IMR-90 (cell line): ENCODE measurements at regions not wholly inside any gene's neighbourhood (a gene's known extent, or its start where the extent isn't known, plus 50 kb on each side); places are given as distances from the start of the nearest gene placed in this dataset.

Source experiments
- CTCF ChIP-seq: conservative IDR thresholded peaks from 2 replicates; pipeline ENCODE4 v1.5.1; 2012; ENCODE audit warnings: mild to moderate bottlenecking, low read depth, low read length, improper control_type of control experiment
- MAZ ChIP-seq: IDR thresholded peaks from 2 replicates; pipeline ENCODE4 v1.6.1; 2012; ENCODE audit warnings: low read depth, mild to moderate bottlenecking, low read length, improper control_type of control experiment, moderate library complexity, borderline replicate concordance
- POLR2A ChIP-seq: IDR thresholded peaks from 2 replicates; pipeline ENCODE4 v1.6.1; 2012; ENCODE audit warnings: mild to moderate bottlenecking, low read depth, low read length
- RFX5 ChIP-seq: IDR thresholded peaks from 2 replicates; pipeline ENCODE4 v1.8.0; 2012; ENCODE audit warnings: low read depth, mild to moderate bottlenecking, low read length, moderate library complexity
- TF ChIP-seq, protein P1 (sequence below): fragments of 150-350 bp; IDR thresholded peaks from 2 replicates; pipeline ENCODE4 v1.6.1; 2017; ENCODE audit warnings: mild to moderate bottlenecking, antibody characterized with exemption, low read length, low read depth

DNA sequence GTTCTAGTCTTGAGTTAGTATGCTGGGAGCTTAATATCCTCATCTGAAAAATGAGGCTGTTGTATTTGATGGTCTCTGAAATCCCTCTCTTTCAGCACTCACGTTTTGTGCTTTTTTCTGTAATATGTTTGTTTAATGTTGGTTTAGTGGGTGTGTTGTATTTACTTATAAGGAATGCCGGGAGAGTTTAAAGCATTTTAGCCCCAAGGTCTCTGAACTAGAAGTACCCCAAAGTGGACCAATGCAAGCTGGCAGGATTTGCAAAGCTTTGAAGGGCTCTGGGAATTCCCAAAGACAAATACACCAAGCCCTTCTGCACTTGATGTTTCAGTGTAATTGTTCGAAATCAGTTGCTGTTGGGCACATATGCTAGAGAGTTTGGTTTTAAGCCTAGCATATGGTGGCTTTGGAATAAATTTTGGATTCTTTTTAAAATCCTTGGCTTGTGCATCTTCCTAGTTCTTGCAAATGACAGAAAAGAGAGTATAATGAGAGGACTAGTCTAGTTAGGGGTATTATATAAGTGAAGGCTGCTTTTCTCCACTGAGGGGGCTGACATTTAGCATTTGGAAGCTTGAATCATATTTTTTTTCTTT lies 371.4 kb upstream of the BOD1L1 start:
- TF ChIP-seq CTCF (no peak), POLR2A (no peak), MAZ (no peak), RFX5 (no peak)
- TF ChIP-seq, protein P1, sequence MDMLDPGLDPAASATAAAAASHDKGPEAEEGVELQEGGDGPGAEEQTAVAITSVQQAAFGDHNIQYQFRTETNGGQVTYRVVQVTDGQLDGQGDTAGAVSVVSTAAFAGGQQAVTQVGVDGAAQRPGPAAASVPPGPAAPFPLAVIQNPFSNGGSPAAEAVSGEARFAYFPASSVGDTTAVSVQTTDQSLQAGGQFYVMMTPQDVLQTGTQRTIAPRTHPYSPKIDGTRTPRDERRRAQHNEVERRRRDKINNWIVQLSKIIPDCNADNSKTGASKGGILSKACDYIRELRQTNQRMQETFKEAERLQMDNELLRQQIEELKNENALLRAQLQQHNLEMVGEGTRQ, result no peak
